Fibroblast of lung (primary cell): ENCODE measurements at regions not wholly inside any gene's neighbourhood (a gene's known extent, or its start where the extent isn't known, plus 50 kb on each side); places are given as distances from the start of the nearest gene placed in this dataset.
"Not testable (repeated sequence)": the region's sequence is repeated elsewhere in the genome, so short reads cannot be mapped to it uniquely, and the experiment has no call there.

ENCODE experiments used
- EZH2 ChIP-seq: IDR thresholded peaks from 2 replicates; pipeline ENCODE4 v1.5.1; 2012; ENCODE audit warnings: low read length, control low read depth, mild to moderate bottlenecking; ENCODE audit errors: missing control alignments
- TF ChIP-seq, protein P1 (sequence below), 2 donors: IDR thresholded peaks in 1 of 2; conservative IDR thresholded peaks in 1 of 2; 1 replicate in 1 of 2; 2 replicates in 1 of 2; pipeline ENCODE4 v1.5.1; 2011 to 2012; ENCODE audit warnings: low read length in 2 of 2, control low read depth in 1 of 2, inconsistent platforms in 1 of 2, low read depth in 1 of 2, mild to moderate bottlenecking in 1 of 2

DNA sequence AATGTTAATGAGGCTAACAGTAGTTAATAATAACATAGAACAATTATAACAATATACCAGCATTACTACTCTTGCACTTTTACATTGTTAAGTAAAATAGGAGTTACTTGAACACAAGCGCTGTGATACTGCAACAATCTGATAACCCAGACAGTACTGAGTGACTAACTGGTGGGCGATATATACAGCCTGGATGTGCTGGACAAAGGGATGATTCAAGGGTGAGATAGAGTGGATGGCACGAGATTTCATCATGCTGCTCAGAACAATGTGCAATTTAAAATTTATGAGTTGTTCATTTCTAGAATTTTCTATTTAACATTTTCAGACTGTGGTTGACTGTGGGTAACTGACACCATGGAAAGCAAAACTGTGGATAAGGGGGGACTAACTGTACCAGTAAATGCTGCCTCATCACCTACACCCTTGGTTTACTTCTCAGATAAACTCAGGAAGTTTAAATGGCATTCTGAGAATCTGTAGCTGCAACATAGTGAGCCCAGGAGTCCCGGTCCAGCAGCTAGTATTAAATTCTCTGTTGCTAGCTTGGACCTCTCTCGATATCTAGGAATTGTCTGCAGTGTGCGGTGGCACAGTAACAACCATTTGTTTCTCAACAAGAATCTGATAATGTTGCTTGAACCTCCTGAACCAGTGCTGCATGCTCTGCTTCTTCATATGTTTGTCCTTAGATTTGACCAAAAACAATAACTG lies 80.9 kb upstream of the SEC22B start:
- TF ChIP-seq, protein P1, sequence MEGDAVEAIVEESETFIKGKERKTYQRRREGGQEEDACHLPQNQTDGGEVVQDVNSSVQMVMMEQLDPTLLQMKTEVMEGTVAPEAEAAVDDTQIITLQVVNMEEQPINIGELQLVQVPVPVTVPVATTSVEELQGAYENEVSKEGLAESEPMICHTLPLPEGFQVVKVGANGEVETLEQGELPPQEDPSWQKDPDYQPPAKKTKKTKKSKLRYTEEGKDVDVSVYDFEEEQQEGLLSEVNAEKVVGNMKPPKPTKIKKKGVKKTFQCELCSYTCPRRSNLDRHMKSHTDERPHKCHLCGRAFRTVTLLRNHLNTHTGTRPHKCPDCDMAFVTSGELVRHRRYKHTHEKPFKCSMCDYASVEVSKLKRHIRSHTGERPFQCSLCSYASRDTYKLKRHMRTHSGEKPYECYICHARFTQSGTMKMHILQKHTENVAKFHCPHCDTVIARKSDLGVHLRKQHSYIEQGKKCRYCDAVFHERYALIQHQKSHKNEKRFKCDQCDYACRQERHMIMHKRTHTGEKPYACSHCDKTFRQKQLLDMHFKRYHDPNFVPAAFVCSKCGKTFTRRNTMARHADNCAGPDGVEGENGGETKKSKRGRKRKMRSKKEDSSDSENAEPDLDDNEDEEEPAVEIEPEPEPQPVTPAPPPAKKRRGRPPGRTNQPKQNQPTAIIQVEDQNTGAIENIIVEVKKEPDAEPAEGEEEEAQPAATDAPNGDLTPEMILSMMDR (conservative IDR thresholded peaks at IDR 0.05 in 1 of 2, IDR thresholded peaks at IDR 0.05 in 1 of 2; ENCODE audit: low read depth in 1 of 2, low read length in 2 of 2), result not testable (repeated sequence)
- TF ChIP-seq EZH2, result not testable (repeated sequence)
